GM19240 (cell line): ENCODE measurements at regions not wholly inside any gene's neighbourhood (a gene's known extent, or its start where the extent isn't known, plus 50 kb on each side); places are given as distances from the start of the nearest gene placed in this dataset.

Experiments
- DNase-seq: peaks from one replicate; pipeline ENCODE4 v3.0.0; 2011; ENCODE audit warnings: low spot score; ENCODE audit not compliant: insufficient read length

- DNase-seq, result no peak
These were observed 303.8 kb downstream of the TDRD15 start for GRCh38 chr2:21427606-21428005.

GRCh38 chr2:21428754-21429153 lies 305.0 kb downstream of the TDRD15 start:
- DNase-seq, result no peak

- no peak for DNase-seq
These were observed 306.0 kb downstream of the TDRD15 start for GRCh38 chr2:21429747-21430146.

- no peak for DNase-seq
These were observed 307.3 kb downstream of the TDRD15 start for GRCh38 chr2:21431078-21431477.

DNA sequence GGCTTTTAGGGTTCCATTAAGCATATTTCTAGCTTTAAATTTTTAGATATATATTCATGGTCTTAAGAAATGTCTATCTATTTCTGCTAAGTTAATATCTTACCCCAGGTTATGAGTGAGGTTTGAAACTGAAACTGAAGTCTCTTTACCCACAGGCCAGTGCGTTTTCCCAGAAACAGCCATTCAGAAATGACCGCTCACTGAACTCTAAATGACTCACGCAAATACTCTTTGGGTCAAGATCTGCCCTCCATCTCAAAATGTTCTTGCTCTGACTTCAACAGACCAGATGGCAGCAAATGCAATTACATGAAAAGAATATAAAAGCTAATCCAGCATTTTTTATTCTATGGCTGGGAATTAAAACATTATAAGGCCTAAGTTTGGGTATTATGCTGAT lies 315.2 kb downstream of the TDRD15 start:
- DNase-seq, result no peak

- no peak for DNase-seq
These were observed 317.7 kb downstream of the TDRD15 start for GRCh38 chr2:21441442-21441841.

DNA sequence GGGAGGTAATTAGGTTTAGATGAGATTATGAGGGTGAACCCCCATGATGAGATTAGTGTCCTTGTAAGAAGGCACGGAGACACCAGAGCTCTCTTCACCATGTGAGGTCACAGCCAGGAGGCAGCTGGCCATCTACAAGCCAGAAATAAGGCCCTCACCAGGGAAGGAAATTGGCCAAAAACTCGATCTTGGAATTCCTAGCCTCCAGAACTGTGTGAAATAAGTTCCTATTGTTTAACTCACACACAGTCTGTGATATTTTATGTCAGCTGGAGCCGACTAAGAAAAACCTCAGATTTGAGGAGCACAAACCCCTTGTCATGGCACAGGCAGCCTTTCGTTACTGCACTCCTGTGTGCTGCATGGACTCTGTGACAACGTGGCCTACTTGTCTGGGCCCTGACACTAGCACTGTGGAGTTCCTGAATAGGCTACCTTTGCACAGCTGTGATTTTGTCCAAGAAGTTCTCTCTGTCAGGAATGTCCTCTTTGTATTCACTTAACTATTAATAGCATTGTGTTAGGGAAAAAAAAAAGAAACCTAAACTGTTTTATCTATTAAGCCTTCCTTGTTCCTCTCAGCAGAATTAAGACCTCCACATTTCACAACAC lies 319.8 kb downstream of the TDRD15 start:
- no peak for DNase-seq

DNA sequence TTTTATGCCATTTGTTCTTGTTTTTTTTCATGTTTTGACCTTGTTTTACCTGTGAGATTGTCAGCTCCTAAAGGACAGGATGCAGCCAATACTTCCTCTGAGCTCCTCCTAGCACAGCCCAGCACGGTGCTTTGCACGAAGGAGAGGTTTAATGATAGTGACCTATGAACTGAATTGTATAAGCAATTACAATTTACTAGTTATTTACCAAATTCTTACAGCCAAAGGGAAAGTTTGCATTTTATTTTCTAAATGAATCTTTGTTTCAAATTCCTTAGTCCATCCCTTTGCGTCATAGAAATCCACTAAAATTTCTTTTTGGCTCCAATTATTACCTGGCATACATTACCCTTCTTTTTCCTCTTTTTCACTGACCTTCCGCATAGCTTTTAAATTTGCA lies 326.1 kb downstream of the TDRD15 start:
- no peak for DNase-seq

DNA sequence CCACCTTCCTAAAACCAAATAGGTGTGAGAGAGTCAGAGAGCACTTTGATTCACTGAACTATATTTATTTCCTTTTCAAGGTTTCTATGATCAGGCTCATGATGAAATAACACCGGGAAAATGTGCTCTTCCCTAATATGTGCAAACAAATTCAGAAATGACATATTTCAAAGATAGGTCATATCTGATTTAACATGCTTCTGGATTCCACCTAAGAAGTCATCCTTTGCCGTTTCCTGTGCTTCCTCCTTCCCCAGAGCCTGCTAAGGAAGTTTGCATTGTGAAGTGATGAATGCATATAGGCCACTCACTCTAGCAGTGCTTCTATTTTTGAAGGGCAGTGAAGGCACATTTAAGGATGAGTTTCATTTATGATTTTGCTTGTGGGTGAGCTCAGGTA lies 327.6 kb downstream of the TDRD15 start:
- no peak for DNase-seq

DNA sequence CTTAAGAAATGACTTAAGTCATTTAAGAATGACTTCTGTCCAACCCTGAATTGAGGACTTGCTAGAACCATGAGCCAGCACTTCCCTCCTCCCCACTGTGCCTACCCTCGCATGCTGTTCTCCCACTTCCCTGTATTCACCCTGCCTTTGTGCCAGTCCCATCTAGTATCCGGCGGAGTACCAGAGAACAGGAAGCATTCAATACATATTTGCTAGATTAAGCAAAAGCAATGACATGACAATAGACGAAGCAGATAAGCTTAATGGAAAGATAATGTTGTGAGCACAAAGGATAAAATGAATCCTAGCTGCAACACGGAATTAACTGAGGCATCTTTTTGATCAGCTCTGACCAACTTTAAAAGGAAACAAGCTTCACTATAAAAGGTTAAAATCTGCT lies 328.5 kb downstream of the TDRD15 start:
- DNase-seq, result no peak

GRCh38 chr2:21452678-21453077 lies 328.9 kb downstream of the TDRD15 start:
- DNase-seq, result no peak

DNA sequence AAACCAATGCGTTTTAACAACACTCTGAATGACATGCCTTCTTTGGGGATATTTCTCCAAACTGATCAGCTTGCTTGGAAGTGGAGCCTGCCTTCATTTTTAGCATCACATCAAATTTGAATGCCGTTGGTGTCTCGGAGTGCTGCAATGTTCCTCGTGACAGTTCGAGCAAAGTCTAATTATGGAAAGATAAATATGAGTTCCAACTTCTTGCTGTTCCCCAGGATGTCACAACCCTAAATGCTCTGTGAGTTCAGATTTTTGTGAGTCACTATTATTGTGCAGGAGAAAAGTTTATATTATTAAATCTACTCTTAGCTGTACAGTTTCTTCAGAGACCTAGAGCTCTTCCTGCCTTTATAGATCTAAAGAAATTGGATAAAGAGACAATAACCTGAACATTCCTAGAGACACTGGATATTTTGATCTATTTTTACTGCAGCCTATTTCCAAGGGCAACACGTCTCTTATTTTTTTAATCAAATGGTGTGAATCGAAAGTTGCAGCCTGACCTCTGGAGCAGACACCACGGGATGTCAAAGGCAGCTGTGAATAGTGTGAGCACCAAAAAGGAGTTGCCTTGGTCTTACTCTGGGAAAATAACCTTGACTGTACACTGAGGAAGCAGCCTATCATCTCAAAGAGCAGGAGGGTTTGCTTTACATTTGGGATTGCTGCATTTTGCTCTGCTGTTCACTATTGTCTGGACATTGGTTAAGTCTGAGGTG lies 330.1 kb downstream of the TDRD15 start:
- no peak for DNase-seq

DNA sequence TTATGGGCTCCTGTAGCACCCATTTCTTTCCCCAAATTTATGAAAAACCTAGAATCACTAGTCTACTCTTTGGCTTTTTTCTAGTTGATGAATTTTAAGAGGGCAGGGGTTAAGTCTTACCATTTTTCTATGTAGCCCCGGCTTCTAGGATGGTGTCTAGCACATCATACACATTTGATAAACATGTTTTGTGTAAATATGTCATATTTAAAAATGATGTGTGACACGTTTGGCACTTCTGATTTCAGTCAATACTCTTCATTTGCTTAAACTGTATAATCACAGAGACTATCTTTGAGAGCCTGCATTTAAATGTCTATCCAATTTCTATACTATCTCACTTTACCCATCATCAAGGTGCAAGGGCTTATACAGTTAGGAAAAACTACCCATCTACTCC lies 331.1 kb downstream of the TDRD15 start:
- no peak for DNase-seq

DNA sequence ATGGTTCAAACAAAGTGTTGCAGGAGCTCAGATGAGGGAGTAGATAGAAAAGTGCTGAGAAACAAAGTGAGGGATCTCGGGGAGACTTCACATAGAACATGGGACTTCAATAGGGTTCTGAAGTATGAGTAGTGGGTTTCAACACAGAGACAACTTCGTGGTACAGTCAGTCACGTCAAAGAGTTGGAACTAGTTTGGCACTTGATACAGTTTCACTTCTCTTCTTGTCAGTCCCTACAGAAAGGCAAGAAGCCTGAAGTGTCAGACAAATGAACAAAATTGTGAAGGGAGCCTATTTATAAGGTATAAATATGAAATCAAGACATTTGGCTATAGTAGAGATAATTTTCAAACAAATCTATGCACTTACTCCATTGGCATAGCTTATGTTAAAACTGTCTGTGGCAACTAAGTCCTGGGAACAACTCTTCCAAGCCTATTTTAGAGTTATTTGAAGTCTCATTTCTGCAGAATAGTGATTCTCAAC lies 338.0 kb downstream of the TDRD15 start:
- DNase-seq, result no peak

- DNase-seq, result no peak
These were observed 342.7 kb downstream of the TDRD15 start for GRCh38 chr2:21466341-21466927.

DNA sequence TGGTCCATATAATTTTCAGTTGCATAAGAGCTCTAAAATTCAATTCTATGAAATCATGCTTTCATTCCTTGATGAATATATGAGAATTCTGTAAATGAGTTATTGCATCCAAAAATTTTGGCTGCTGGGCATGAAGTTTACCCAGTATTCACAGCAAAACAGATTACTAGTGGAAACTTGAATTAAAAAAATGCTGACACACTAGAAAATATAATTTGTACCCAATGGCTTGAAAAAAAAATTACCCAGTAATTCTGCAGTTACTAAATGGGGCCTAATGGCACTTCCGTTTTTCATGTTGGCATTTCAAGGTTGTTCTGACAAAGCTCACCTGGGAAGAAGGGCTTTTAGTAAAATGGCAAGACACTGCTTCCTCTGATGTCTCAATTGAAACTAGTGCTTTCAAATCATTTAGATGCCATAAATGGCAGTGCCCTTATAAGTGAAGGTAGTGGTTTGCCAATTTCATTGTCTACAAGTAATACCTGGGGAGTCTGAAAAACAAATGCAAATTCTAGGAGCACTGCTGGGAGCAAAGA lies 343.6 kb downstream of the TDRD15 start:
- DNase-seq, result no peak

DNA sequence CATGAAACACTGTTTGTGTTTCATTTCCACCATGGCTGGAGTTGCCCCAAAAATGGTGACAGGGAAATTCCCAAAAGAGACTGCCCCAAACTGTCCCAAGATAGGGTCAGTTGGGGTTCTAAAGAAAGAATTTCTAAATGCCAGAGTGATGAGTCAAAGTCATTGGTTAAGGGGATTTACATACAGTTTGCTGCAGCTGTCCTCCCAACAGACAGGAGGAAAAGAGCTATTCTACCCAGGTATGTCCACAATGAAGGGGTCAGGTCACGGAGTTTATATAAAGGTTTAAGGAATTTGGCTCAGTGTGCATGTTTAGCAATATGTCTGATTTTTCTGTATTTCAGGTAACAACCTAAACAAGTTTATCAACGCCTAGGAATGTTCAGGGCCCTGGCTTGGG lies 344.1 kb downstream of the TDRD15 start:
- no peak for DNase-seq

- DNase-seq, result no peak
These were observed 344.9 kb downstream of the TDRD15 start for GRCh38 chr2:21468624-21469023.

DNA sequence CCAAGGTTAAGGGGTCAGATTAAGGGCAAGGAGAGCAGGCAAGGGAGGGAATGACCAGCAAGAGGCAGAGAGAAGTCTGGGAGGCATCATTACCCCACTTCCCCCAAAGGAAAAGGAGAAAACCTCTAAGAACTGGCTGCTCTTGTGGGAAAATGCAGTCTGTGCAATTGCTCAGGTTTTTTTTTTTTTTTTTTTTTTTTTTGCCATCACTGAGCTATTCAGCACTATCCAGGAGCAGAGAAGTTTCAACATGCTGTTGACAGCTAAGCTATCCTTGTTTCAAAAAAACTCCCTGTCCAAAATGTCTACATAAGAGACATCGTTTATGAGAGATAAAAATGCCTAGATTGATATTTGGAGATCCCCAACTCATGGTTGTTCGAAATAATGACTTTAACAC lies 345.4 kb downstream of the TDRD15 start:
- no peak for DNase-seq

DNA sequence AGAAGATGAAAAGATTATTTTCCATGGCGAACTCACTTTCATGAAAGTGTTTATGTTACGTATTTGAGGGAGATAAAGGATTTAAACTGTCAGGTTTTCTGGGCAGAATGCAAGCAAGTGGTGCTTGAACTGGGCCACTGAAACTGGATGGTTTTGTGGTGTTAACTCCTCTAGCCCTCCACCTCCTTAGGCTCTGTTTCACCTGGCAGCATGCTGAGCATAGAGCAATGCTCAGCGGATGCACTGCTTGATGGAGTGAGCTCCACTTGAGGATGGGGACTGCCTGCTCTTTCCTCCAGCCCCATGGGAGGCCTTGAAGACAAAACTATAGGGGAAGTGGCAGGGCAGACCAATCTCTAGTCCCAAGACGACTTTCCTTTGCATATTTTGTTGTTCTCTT lies 345.8 kb downstream of the TDRD15 start:
- DNase-seq, result no peak

DNA sequence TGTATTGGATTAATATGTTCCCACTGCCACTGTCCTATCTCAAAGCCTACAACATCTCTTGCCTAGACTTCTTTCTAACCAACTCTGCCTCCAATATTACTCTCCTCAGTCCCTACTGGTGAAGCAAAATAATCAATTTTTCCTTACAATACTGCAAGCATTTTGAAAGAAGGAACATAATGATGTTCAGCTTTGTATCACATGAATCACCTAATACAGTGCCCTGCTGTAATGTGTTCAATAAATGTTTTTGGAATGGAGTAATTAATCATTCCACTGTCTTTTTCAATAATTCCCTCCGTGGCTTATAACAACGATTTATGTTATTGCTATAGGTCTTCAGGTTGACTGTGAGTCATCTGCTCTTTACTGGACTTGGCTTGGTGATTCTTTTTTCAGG lies 356.4 kb downstream of the TDRD15 start:
- no peak for DNase-seq

DNA sequence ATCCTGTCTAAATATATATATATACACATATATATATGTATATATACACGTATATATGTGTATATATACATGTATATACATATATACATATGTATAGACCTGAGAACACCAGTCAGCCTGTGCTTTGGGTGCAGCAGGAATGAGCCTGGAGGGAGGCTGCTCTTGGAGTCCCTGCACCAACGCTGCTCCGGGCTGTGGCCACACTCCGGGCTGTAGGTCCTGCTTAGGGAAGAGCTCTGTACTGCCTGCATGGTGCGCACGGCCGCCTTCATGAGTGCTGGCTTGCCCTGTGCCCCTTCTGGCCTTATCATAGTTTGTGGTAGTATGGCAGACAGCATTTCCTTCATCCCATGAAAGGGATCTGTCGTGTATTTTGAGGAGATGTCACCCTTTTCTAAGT lies 360.9 kb downstream of the TDRD15 start:
- no peak for DNase-seq

GRCh38 chr2:21486445-21486844 lies 362.7 kb downstream of the TDRD15 start:
- no peak for DNase-seq
